Common myeloid progenitor, CD34-positive (primary cell): ENCODE measurements at regions not wholly inside any gene's neighbourhood (a gene's known extent, or its start where the extent isn't known, plus 50 kb on each side); places are given as distances from the start of the nearest gene placed in this dataset.

Experiments
- CTCF ChIA-PET: fragments of 350-600 bp; sonication (Branson Sonifier 250); formaldehyde crosslinking; loops from one replicate; lab custom pipeline; 2021; ENCODE audit warnings: antibody characterized with exemption; lab: Charles Lee
- POLR2A ChIA-PET: fragments of 350-600 bp; sonication (Branson Sonifier 250); formaldehyde crosslinking; loops from one replicate; lab custom pipeline; 2021; ENCODE audit warnings: antibody characterized with exemption; lab: Charles Lee
- DNase-seq, 3 donors: peaks; one replicate each; pipeline versions ENCODE4 v3.0.0 to v3.0.0-alpha.2; 2013
- H3K27ac ChIP-seq, 2 experiments: 1 replicate in 1 of 2; 2 replicates in 1 of 2; pipeline ENCODE4 v1.7.0; 2013; ENCODE audit warnings: inconsistent platforms in 2 of 2, low read length in 2 of 2, mild to moderate bottlenecking in 2 of 2, low read depth in 1 of 2, moderate library complexity in 1 of 2; ENCODE audit not compliant: severe bottlenecking in 2 of 2, insufficient read depth in 1 of 2, poor library complexity in 1 of 2
- H3K27me3 ChIP-seq, 5 experiments: replicated peaks in 2 of 5; 1 replicate in 3 of 5; 2 replicates in 2 of 5; pipeline versions ENCODE4 v1.6.1 to v1.7.0; 2013; ENCODE audit warnings: low read length in 4 of 5, mild to moderate bottlenecking in 2 of 5, moderate library complexity in 2 of 5, inconsistent platforms in 1 of 5; ENCODE audit not compliant: insufficient read depth in 5 of 5, control insufficient read depth in 4 of 5
- H3K36me3 ChIP-seq, 4 experiments: 1 replicate in 2 of 4; 2 replicates in 2 of 4; pipeline versions ENCODE4 v1.6.1 to v1.7.0; 2013; ENCODE audit warnings: low read length in 3 of 4, control low read depth in 1 of 4, mild to moderate bottlenecking in 1 of 4; ENCODE audit not compliant: control insufficient read depth in 4 of 4, insufficient read depth in 4 of 4
- H3K4me1 ChIP-seq, 4 experiments: 1 replicate in 3 of 4; 2 replicates in 1 of 4; pipeline versions ENCODE4 v1.6.1 to v1.7.1; 2013; ENCODE audit warnings: low read length in 3 of 4, mild to moderate bottlenecking in 3 of 4, control low read depth in 1 of 4, inconsistent platforms in 1 of 4, moderate library complexity in 1 of 4; ENCODE audit not compliant: control insufficient read depth in 4 of 4, insufficient read depth in 4 of 4; ENCODE audit errors: control extremely low read depth in 1 of 4
- H3K4me3 ChIP-seq, 7 experiments: 1 replicate in 4 of 7; 2 replicates in 3 of 7; pipeline versions ENCODE4 v1.5.1 to v1.7.0; 2013; ENCODE audit warnings: mild to moderate bottlenecking in 7 of 7, low read length in 6 of 7, moderate library complexity in 6 of 7, inconsistent platforms in 2 of 7, low read depth in 2 of 7, control low read depth in 1 of 7; ENCODE audit not compliant: insufficient read depth in 4 of 7, control insufficient read depth in 1 of 7; ENCODE audit errors: extremely low read depth in 1 of 7
- H3K9me3 ChIP-seq, 5 experiments: 1 replicate in 4 of 5; 2 replicates in 1 of 5; pipeline versions ENCODE4 v1.6.1 to v1.7.1; 2013; ENCODE audit warnings: low read length in 4 of 5, mild to moderate bottlenecking in 2 of 5, inconsistent platforms in 1 of 5, low read depth in 1 of 5, moderate library complexity in 1 of 5; ENCODE audit not compliant: control insufficient read depth in 4 of 5, insufficient read depth in 2 of 5; ENCODE audit errors: control extremely low read depth in 1 of 5
- WGBS: methylation state at CpG from one replicate; pipeline ENCODE4 v1.1.5; 2013; ENCODE audit not compliant: insufficient coverage; 5-methylcytosine and 5-hydroxymethylcytosine counted together

DNA sequence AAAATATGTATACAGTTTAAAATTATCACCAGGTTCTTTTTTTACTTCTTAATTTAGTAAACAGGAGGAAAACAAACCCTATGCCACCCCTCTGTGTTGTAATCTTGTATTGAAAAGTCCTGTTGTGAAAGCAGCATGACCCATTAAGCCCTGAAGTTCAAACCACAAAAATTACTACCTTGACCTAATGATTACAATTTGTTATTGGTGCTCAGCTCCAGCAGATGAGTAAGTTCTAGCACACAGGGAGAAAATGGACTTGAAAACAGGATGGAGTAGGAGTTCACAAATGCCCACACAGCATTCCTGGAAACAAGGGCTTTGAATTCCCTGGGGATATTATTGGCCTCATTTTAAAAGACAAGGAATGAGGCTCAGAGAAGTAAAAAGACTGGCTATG lies 505.8 kb upstream of the ERCC4 start:
- POLR2A ChIA-PET = no interaction called here
- Histone ChIP-seq H3K36me3 (no peaks in the 10 kb centered on the region), H3K9me3 (no peaks in the 10 kb centered on the region), H3K4me1 (no peaks in the 10 kb centered on the region), H3K27ac (no peak overlapping the region), H3K4me3 (no peak overlapping the region), H3K27me3 (no peaks in the 10 kb centered on the region)
- CTCF ChIA-PET = no interaction called here
- no peak for DNase-seq

- Histone ChIP-seq H3K27me3 (no peaks in the 10 kb centered on the region), H3K36me3 (no peaks in the 10 kb centered on the region), H3K4me1 (peaks cover 0 to 3% (median 0%) of the 10 kb centered on the region in 4 experiments), H3K4me3 (no peak overlapping the region), H3K9me3 (peaks cover 0 to 2% (median 0%) of the 10 kb centered on the region in 5 experiments), H3K27ac (no peak overlapping the region)
- CTCF ChIA-PET = no interaction called here
- WGBS = 100% methylated on average over 1 of the region's 2 CpGs
- DNase-seq = no peak
- POLR2A ChIA-PET = no interaction called here
These were observed 500.4 kb upstream of the ERCC4 start for GRCh38 chr16:13419589-13419988.

DNA sequence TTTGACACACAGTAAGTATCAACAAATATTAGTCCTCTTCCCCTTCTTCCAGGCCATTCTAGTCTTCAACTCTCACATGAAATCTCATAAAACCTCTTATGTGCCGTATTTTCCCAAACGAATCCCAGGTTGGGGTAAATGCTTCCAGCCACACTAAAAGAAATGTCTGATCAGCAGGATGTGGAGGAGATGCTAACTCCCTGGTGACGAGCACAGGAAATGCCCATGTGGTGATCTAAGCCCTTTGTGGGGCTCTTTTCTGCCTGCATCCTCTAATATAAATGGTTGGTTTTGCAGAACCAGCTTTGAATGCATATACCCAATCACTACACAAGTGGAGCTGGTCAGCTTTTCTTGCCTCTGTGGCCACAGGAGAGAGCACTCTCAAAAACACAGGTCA lies 498.2 kb upstream of the ERCC4 start:
- H3K27ac ChIP-seq = no peak overlapping the region
- no peaks in the 10 kb centered on the region for H3K36me3 ChIP-seq
- H3K4me1 ChIP-seq = peaks cover 0 to 22% (median 17%) of the 10 kb centered on the region in 4 experiments
- POLR2A ChIA-PET = no interaction called here
- H3K9me3 ChIP-seq = peaks cover 0 to 2% (median 0%) of the 10 kb centered on the region in 5 experiments
- no peak overlapping the region for H3K4me3 ChIP-seq
- no peaks in the 10 kb centered on the region for H3K27me3 ChIP-seq
- CTCF ChIA-PET = no interaction called here
- no CpG with 5 or more reads among the region's 3 CpGs for WGBS
- DNase-seq = no peak

DNA sequence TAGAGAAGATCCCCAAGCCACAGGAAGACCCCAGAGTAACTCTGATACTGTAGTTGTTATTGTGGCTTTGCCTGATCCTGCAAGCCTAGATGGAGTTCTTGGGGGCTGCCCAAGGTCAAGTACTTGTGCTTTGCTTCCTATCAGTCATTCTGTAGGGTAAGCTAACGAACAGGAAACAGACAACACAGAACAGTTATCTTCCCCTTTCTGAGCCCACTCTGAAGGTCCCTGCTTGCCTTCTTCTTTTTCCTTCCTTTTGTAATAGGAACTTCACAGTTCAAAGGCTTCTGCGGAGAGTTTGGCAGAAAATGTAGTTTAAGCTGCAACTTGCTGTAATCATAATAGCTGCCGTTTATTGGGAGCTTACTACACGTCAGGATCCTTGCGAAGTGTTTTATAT lies 494.1 kb upstream of the ERCC4 start:
- WGBS = 0% methylated on average over 1 of the region's 5 CpGs
- H3K4me3 ChIP-seq = peak overlapping the region in 3 of 7 experiments; percentile 22 to 36 (median 32)
- peaks cover 2 to 33% (median 27%) of the 10 kb centered on the region in 4 experiments for H3K4me1 ChIP-seq
- no peaks in the 10 kb centered on the region for H3K36me3 ChIP-seq
- peaks cover 0 to 5% (median 0%) of the 10 kb centered on the region in 5 experiments for H3K9me3 ChIP-seq
- peak overlapping the region in 1 of 2 experiments; percentile 3 for H3K27ac ChIP-seq
- no peaks in the 10 kb centered on the region for H3K27me3 ChIP-seq
- POLR2A ChIA-PET = interaction anchor here (0.7 kb wide), 1 partner anchor 121 kb away, joined by 3 read pairs; no protein-coding TSS in a partner anchor
- CTCF ChIA-PET = interaction anchor here (1.0 to 2.8 kb wide), 2 partner anchors 10 to 23 kb away, joined by 3 to 8 read pairs; no protein-coding TSS in a partner anchor
- DNase-seq = peak; percentile 57 to 90 (median 83)

DNA sequence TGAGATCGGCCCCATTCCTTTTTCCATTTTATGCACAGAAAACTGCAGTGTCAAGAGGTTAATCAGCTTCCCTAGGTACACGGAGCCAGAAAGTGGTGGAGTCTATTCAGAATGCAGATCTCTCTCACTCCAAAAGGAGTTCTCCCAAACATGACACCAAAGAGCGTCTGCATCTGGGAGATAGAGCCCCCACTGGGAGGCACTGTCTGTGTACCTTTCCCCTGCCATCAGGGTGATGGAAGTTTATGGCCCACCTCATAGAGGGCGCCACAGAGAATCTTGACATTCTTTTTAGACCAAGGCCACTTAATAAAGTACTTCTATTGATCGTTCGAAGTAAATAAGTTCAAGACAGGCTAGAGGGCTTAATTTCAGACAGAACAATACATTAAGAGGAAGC lies 493.7 kb upstream of the ERCC4 start:
- WGBS = 55% methylated on average over 4 of the region's 6 CpGs
- peaks cover 2 to 33% (median 27%) of the 10 kb centered on the region in 4 experiments for H3K4me1 ChIP-seq

DNA sequence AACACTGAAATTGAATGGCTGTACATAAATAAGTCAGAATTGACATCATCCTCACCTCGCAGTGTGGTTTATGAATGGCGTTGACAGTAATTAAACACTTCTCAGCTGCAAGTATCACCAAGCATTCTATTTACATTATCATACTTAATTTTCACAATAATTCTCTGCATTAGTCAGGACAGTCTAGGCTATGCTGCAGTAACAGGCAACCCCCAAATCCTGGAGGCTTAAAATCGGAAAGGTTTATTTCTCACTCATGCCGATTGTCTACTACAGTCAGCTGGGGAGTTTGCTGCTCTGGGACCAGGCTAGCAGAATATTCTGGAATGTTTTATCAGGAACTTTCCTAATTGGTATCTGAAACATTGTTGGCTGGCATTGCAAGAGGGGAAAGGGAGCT lies 493.2 kb upstream of the ERCC4 start:
- Histone ChIP-seq H3K4me3 (no peak overlapping the region), H3K9me3 (peaks cover 0 to 5% (median 0%) of the 10 kb centered on the region in 5 experiments), H3K4me1 (peaks cover 2 to 33% (median 27%) of the 10 kb centered on the region in 4 experiments), H3K36me3 (no peaks in the 10 kb centered on the region), H3K27ac (no peak overlapping the region), H3K27me3 (no peaks in the 10 kb centered on the region)
- POLR2A ChIA-PET = interaction anchor here (0.7 kb wide), 1 partner anchor 120 kb away, joined by 3 read pairs; no protein-coding TSS in a partner anchor
- no peak for DNase-seq
- 100% methylated on average over 4 of the region's 4 CpGs for WGBS
- CTCF ChIA-PET = interaction anchor here (1.0 to 2.8 kb wide), 3 partner anchors 9 to 32 kb away, joined by 3 to 8 read pairs (median 3); no protein-coding TSS in a partner anchor

More for the DNA sequence above, 493.7 kb upstream of the ERCC4 start:
- Histone ChIP-seq H3K4me3 (peak overlapping the region in 3 of 7 experiments; percentile 22 to 36 (median 32)), H3K9me3 (peaks cover 0 to 5% (median 0%) of the 10 kb centered on the region in 5 experiments), H3K27me3 (no peaks in the 10 kb centered on the region), H3K36me3 (no peaks in the 10 kb centered on the region), H3K27ac (peak overlapping the region in 1 of 2 experiments; percentile 3)
- CTCF ChIA-PET = interaction anchor here (1.0 to 2.8 kb wide), 2 partner anchors 9 to 23 kb away, joined by 3 to 8 read pairs; no protein-coding TSS in a partner anchor
- POLR2A ChIA-PET = interaction anchor here (0.7 kb wide), 1 partner anchor 120 kb away, joined by 3 read pairs; no protein-coding TSS in a partner anchor
- peak; percentile 33 to 51 (median 39) for DNase-seq

- ChIA-PET CTCF (interaction anchor here (0.8 to 1.6 kb wide), 2 partner anchors 17 to 33 kb away, joined by 3 read pairs; no protein-coding TSS in a partner anchor), POLR2A (no interaction called here)
- H3K4me3 ChIP-seq = no peak overlapping the region
- H3K9me3 ChIP-seq = peaks cover 0 to 5% (median 0%) of the 10 kb centered on the region in 5 experiments
- no peak for DNase-seq
- WGBS = no CpG with 5 or more reads among the region's 3 CpGs
- H3K27me3 ChIP-seq = no peaks in the 10 kb centered on the region
- H3K36me3 ChIP-seq = no peaks in the 10 kb centered on the region
- H3K27ac ChIP-seq = no peak overlapping the region
- peaks cover 2 to 29% (median 27%) of the 10 kb centered on the region in 4 experiments for H3K4me1 ChIP-seq
These were observed 492.0 kb upstream of the ERCC4 start for GRCh38 chr16:13427943-13428342.
